Fibroblast of mammary gland (primary cell): ENCODE measurements at regions not wholly inside any gene's neighbourhood (a gene's known extent, or its start where the extent isn't known, plus 50 kb on each side); places are given as distances from the start of the nearest gene placed in this dataset.

ENCODE experiments used
- DNase-seq: peaks from one replicate; pipeline ENCODE4 v3.0.0-alpha.2; 2010; ENCODE audit warnings: low read depth
- H3K4me3 ChIP-seq: 2 replicates; pipeline ENCODE4 v1.5.1; 2011; ENCODE audit warnings: low read depth, mild to moderate bottlenecking, low read length, moderate library complexity; ENCODE audit not compliant: control insufficient read depth
- CTCF ChIP-seq: conservative IDR thresholded peaks from 2 replicates; pipeline ENCODE4 v1.5.1; 2011; ENCODE audit warnings: low read depth, low read length, inconsistent platforms; ENCODE audit not compliant: control insufficient read depth, insufficient read depth

DNA sequence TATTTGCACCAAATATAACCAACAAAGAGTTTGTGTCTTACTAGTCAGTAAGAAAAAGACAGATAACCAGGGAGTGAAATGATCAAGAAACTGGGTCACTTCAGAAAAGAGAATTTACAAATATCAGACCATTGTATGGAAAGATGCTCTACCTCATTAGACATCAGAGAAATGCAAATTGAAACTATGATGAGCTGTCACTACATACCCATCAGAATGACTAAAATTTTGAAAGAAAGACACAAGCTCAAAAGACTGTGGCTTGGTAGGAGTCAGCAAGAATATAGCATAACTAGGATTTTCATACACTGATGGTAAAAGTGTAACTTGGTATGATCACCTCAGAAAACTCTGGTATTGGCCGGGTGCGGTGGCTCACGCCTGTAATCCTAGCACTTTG lies 247.2 kb downstream of the BMP4 start:
- no peak for TF ChIP-seq CTCF
- H3K4me3 ChIP-seq: no peak overlapping the region
- no peak for DNase-seq

DNA sequence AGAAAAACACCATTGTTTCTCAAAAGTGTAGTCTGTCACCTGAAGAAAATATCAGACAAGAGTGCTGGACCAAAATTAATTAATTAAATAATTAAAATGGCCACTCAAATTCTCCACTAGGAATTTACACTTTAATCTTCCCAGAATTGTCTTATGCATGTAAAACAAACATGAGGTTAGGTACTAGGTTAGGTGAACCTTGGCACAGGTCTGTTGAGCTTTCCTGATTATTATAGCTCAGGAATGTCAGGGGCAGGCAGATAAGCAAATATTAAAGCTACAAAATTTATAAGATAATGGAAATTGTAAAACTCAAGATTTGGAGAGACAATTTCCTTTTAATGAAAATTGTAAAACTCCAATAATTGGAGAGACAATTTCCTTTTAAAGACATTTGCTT lies 253.2 kb downstream of the BMP4 start:
- no peak for DNase-seq
- H3K4me3 ChIP-seq: no peak overlapping the region
- no peak for TF ChIP-seq CTCF

GRCh38 chr14:53701108-53701875 lies 255.3 kb downstream of the BMP4 start:
- no peak for TF ChIP-seq CTCF
- no peak for DNase-seq
- no peak overlapping the region for H3K4me3 ChIP-seq

DNA sequence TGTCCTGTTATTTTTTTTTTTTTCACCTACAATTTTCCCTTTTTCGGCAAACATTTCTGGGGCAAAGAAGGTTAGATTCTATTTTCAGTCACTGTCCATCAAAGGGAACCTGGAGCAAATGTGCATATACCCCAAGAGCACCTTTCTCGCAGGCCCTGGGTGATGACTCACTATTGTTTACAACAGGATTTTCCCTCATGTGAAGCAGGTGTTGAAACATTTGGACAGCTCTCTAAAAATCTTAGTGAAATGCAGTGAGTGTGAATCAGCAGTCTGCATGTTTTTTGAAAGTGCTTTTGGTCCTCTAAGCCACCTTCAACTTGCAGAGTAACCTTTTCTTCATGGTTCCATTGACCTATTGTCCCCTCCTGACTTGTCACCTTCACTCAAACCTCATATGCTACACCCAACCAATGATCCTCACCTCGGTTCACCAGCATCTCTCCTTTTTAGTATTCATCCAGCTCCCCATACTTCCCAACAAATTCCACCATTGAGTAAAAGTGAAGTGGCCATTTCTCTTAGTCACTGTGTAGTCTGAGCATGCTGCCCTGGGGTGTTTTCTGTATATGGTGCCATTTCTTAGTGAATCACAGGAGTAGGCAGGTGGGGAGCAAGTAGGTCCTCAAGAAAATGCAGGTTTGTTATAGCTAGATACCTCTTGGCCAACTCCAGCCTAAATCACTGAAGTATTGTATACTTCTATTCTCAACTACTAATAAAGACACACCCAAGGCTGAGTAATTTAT lies 260.2 kb downstream of the BMP4 start:
- no peak for TF ChIP-seq CTCF
- DNase-seq: peak; percentile 2
- no peak overlapping the region for H3K4me3 ChIP-seq

DNA sequence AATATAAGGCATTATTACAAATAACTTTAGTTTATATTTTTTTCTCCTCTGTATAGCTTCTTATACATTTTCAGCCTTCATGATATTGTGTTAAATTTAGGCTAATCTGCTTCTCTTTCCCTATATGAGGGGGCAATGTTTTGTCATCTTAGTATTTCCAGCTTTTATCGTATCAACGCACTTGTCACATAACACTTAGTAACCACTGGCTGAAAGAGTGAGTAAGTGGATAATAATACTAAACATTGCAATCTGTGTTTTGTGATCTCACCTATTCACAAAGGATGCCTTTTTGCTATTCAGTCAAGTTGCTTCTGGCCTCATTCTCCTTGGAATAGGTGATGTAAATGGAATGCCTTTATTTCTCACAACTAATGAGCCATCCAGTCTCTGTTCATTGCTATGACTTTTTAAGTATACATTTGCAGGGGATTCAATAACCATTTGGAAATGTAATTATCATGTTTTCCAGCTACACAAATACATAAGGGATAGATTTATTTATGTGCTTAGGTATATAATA lies 260.9 kb downstream of the BMP4 start:
- no peak for DNase-seq
- no peak overlapping the region for H3K4me3 ChIP-seq
- TF ChIP-seq CTCF: no peak

DNA sequence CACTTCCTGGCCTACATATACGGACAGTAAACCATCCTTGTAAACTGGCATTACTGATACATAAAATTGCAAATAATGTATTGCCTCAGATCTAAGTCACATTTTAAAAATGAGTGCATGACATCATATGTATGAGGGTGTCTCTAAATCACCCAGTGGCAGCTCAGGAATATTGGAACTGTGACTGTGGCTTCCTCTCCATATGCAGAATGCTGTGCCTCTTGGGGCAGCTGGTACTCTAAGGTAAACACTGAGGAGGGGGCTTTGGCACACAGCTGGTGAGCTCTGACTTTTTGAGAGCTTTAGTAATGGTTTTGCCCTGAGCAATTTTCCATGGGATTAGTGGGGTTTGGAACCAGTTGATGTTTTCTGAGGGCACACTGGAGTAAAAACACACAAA lies 263.7 kb downstream of the BMP4 start:
- no peak overlapping the region for H3K4me3 ChIP-seq
- no peak for DNase-seq
- TF ChIP-seq CTCF: no peak
